Osteocyte (in vitro differentiated cells): ENCODE measurements at regions not wholly inside any gene's neighbourhood (a gene's known extent, or its start where the extent isn't known, plus 50 kb on each side); places are given as distances from the start of the nearest gene placed in this dataset.

Experiments used
- DNase-seq: peaks from one replicate; pipeline ENCODE4 v3.0.0; 2021; ENCODE audit warnings: mixed read lengths; ENCODE audit not compliant: unreplicated experiment; ENCODE audit errors: extremely low spot score
- H3K27ac Mint-ChIP-seq: one replicate; pipeline ENCODE4 v1.8.0; 2021; ENCODE audit warnings: mild to moderate bottlenecking, mixed read lengths; ENCODE audit not compliant: unreplicated experiment
- H3K27me3 Mint-ChIP-seq: one replicate; pipeline ENCODE4 v1.8.0; 2021; ENCODE audit warnings: mixed read lengths; ENCODE audit not compliant: unreplicated experiment
- H3K36me3 Mint-ChIP-seq: one replicate; pipeline ENCODE4 v1.8.0; 2021; ENCODE audit warnings: mixed read lengths; ENCODE audit not compliant: unreplicated experiment
- H3K4me1 Mint-ChIP-seq: one replicate; pipeline ENCODE4 v1.8.0; 2021; ENCODE audit warnings: mixed read lengths; ENCODE audit not compliant: unreplicated experiment
- H3K4me3 Mint-ChIP-seq: one replicate; pipeline ENCODE4 v1.8.0; 2021; ENCODE audit warnings: mild to moderate bottlenecking, moderate library complexity, mixed read lengths; ENCODE audit not compliant: unreplicated experiment
- H3K9me3 Mint-ChIP-seq: one replicate; pipeline ENCODE4 v1.8.0; 2021; ENCODE audit warnings: mixed read lengths; ENCODE audit not compliant: unreplicated experiment
- TF ChIP-seq, protein P1 (sequence below): fragments of 200-600 bp; sonication (generic); IDR thresholded peaks from 2 replicates; pipeline ENCODE4 v1.5.0; 2021; ENCODE audit warnings: antibody characterized with exemption, mild to moderate bottlenecking, moderate library complexity

DNA sequence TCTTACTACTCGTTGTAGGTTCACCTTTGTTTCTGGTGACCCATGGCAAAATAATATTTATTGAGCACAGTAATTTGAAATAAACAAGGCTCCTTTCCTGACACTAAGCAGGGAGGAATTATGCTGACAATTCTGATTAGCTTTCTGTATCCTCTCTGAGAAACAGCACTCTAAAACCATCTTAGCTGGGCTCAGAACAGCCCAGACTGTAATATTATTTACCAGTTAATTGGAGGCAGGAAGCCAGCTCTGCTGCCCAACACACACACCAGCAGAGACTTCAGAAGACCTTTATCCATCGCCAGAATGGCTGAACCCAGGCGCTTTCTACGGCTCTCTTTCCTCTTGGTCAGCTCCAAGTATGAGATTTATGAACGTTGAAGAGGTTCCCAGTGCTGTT is 77.6 kb upstream of the FMN2 start:
- Mint-ChIP-seq H3K9me3 (peaks cover 22% of the 10 kb centered on the region), H3K27me3 (peaks cover 33% of the 10 kb centered on the region), H3K36me3 (peaks cover 10% of the 10 kb centered on the region), H3K4me1 (no peaks in the 10 kb centered on the region), H3K4me3 (no peak overlapping the region), H3K27ac (no peak overlapping the region)
- TF ChIP-seq, protein P1, sequence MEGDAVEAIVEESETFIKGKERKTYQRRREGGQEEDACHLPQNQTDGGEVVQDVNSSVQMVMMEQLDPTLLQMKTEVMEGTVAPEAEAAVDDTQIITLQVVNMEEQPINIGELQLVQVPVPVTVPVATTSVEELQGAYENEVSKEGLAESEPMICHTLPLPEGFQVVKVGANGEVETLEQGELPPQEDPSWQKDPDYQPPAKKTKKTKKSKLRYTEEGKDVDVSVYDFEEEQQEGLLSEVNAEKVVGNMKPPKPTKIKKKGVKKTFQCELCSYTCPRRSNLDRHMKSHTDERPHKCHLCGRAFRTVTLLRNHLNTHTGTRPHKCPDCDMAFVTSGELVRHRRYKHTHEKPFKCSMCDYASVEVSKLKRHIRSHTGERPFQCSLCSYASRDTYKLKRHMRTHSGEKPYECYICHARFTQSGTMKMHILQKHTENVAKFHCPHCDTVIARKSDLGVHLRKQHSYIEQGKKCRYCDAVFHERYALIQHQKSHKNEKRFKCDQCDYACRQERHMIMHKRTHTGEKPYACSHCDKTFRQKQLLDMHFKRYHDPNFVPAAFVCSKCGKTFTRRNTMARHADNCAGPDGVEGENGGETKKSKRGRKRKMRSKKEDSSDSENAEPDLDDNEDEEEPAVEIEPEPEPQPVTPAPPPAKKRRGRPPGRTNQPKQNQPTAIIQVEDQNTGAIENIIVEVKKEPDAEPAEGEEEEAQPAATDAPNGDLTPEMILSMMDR: no peak
- no peak for DNase-seq

DNA sequence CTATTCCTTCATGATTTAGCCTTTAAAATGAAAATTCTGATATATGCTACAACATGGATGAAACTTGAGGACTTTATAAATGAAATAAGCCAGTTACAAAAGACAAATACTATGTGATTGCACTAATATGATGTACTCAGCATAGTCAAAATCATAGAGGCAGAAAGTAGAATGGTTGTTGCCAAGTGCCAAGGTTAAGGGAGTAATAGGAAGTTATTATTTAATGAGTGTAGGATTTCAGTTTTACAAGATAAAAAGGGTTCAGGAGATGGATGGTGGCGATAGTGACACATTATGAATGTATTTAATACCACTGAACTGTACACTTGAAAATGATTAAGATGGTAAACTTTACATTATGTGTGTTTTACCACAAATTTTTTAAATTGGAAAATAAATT is 73.1 kb upstream of the FMN2 start:
- Mint-ChIP-seq H3K27me3 (peaks cover 26% of the 10 kb centered on the region), H3K4me1 (no peaks in the 10 kb centered on the region), H3K27ac (no peak overlapping the region), H3K36me3 (peaks cover 10% of the 10 kb centered on the region), H3K9me3 (peaks cover 19% of the 10 kb centered on the region), H3K4me3 (no peak overlapping the region)
- TF ChIP-seq, protein P1: no peak
- DNase-seq: no peak

DNA sequence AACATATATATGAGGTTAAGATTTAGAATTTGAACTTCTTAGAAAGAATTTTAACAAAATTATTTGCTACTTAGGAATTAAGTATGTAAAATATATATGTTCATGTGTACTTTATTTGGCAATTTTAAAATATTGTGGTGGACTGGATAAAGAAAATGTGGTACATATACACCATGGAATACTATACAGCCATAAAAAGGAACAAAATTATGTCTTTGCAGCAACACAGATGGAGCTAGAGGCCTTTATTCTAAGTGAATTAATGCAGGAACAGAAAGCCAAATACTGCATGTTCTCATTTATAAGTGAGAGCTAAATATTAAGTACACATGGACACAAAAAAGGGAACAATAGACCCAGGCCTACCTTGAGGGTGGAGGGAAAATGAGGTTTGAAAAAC is 72.2 kb upstream of the FMN2 start:
- H3K4me3 Mint-ChIP-seq: no peak overlapping the region
- TF ChIP-seq, protein P1: no peak
- H3K36me3 Mint-ChIP-seq: peaks cover 10% of the 10 kb centered on the region
- no peak for DNase-seq
- peaks cover 19% of the 10 kb centered on the region for H3K9me3 Mint-ChIP-seq
- peaks cover 18% of the 10 kb centered on the region for H3K27me3 Mint-ChIP-seq
- no peaks in the 10 kb centered on the region for H3K4me1 Mint-ChIP-seq
- H3K27ac Mint-ChIP-seq: no peak overlapping the region

DNA sequence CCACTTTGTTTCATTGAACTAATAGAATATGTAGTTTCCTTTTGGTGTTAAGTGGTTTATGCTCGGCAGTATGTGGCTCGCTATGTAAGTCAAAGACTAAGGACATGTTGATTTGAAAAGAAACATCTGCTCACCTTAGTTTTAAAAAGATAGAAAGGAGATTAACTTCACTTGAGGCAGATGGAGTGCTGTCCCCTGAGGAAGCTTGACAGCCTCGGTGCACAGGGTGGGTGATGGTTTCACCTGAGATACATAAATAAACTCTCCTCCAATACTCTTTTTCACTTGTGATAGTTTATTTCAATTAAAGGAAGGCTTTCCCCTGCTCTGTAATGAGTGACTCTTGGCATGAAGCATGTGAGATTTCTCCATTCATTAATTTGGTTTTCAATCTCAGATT is 70.8 kb upstream of the FMN2 start:
- Mint-ChIP-seq H3K4me1 (no peaks in the 10 kb centered on the region), H3K27me3 (peaks cover 8% of the 10 kb centered on the region)

DNA sequence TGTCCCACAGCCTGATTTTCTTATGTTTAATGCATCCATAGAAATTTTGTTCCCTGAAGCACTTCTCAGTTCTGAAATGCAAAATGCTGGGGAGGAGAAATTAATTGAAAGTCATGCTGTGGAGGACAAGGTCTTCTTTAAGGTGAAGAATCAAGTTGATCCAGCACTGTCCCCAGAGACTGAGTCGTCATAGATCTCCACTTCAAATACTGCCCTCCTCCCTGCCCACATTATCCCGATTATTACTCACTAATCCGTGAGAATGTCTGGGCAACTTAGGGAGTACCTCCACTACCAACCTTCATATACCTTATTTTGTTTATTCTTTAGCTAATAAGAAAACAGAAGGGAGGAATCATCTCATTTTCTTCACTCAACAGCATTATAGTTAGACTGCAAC is 70.0 kb upstream of the FMN2 start:
- H3K4me3 Mint-ChIP-seq: no peak overlapping the region
- H3K27ac Mint-ChIP-seq: no peak overlapping the region
- H3K27me3 Mint-ChIP-seq: peaks cover 3% of the 10 kb centered on the region
- peaks cover 19% of the 10 kb centered on the region for H3K9me3 Mint-ChIP-seq
- no peaks in the 10 kb centered on the region for H3K4me1 Mint-ChIP-seq
- H3K36me3 Mint-ChIP-seq: peaks cover 10% of the 10 kb centered on the region
- TF ChIP-seq, protein P1: no peak
- no peak for DNase-seq

More for the DNA sequence above, 70.8 kb upstream of the FMN2 start:
- H3K9me3 Mint-ChIP-seq: peaks cover 19% of the 10 kb centered on the region
- no peak for DNase-seq
- TF ChIP-seq, protein P1: no peak
- H3K36me3 Mint-ChIP-seq: peaks cover 10% of the 10 kb centered on the region
- H3K27ac Mint-ChIP-seq: no peak overlapping the region
- no peak overlapping the region for H3K4me3 Mint-ChIP-seq
